SU-DHL-6 (cell line): ENCODE measurements at regions not wholly inside any gene's neighbourhood (a gene's known extent, or its start where the extent isn't known, plus 50 kb on each side); places are given as distances from the start of the nearest gene placed in this dataset.

Source experiments
- H2AFZ ChIP-seq: fragments of 200-600 bp; sonication (generic); 2 replicates; pipeline ENCODE4 v1.6.1; 2014; ENCODE audit warnings: low read depth, mild to moderate bottlenecking, moderate library complexity, mixed read lengths, antibody characterized with exemption, low read length; ENCODE audit not compliant: severe bottlenecking
- H3F3A ChIP-seq: fragments of 200-600 bp; shearing (Covaris generic); 2 replicates; pipeline ENCODE4 v1.6.0; 2016; ENCODE audit warnings: antibody characterized with exemption, mild to moderate bottlenecking; ENCODE audit not compliant: insufficient read depth
- H3K27ac ChIP-seq: fragments of 200-600 bp; sonication (generic); 2 replicates; pipeline ENCODE4 v1.5.1; 2016; ENCODE audit warnings: low read depth, mild to moderate bottlenecking, low read length, moderate library complexity, mixed read lengths
- H3K27me3 ChIP-seq: fragments of 200-600 bp; sonication (generic), shearing (Covaris generic); 2 replicates; pipeline ENCODE4 v1.6.0; 2014; ENCODE audit warnings: mild to moderate bottlenecking, low read length
- H3K36me3 ChIP-seq: fragments of 200-600 bp; sonication (generic); 2 replicates; pipeline ENCODE4 v1.6.1; 2014; ENCODE audit warnings: mild to moderate bottlenecking, low read length, mixed read lengths
- H3K4me2 ChIP-seq: fragments of 300-600, 200-600 bp; shearing (Covaris generic), sonication (generic); 2 replicates; pipeline ENCODE4 v1.6.0; 2014; ENCODE audit warnings: low read length, low read depth, mild to moderate bottlenecking; ENCODE audit not compliant: poor library complexity, severe bottlenecking
- H3K4me3 ChIP-seq: fragments of 200-600 bp; sonication (generic); 2 replicates; pipeline ENCODE4 v1.5.1; 2014; ENCODE audit warnings: antibody characterized with exemption, low read length, mild to moderate bottlenecking, mixed read lengths; ENCODE audit not compliant: insufficient read depth, poor library complexity, severe bottlenecking
- H3K79me2 ChIP-seq: fragments of 200-600 bp; sonication (generic); 2 replicates; pipeline ENCODE4 v1.6.1; 2014; ENCODE audit warnings: mild to moderate bottlenecking, low read length, moderate library complexity; ENCODE audit not compliant: insufficient read depth
- H3K9ac ChIP-seq: fragments of 200-600 bp; sonication (generic); 2 replicates; pipeline ENCODE4 v1.7.0; 2014; ENCODE audit warnings: mild to moderate bottlenecking, low read length
- H3K9me2 ChIP-seq: fragments of 200-600 bp; sonication (generic); replicated peaks from 2 replicates; pipeline ENCODE4 v1.6.1; 2014; ENCODE audit warnings: low read length; ENCODE audit not compliant: insufficient read depth
- H3K9me3 ChIP-seq: fragments of 200-600 bp; sonication (generic); 2 replicates; pipeline ENCODE4 v1.6.1; 2014; ENCODE audit warnings: low read length, mixed read lengths; ENCODE audit not compliant: insufficient read depth
- H4K20me1 ChIP-seq: fragments of 200-600 bp; sonication (generic); 2 replicates; pipeline ENCODE4 v1.6.1; 2014; ENCODE audit warnings: low read depth, mild to moderate bottlenecking, antibody characterized with exemption, low read length, moderate library complexity, mixed read lengths
- CTCF ChIP-seq: fragments of 200-600 bp; sonication (generic); IDR thresholded peaks from one replicate; pipeline ENCODE4 v1.5.1; 2017; ENCODE audit warnings: antibody characterized with exemption, mild to moderate bottlenecking, low read length, moderate library complexity; ENCODE audit not compliant: insufficient read depth, poor library complexity, severe bottlenecking
- EZH2phosphoT487 ChIP-seq: fragments of 200-600 bp; sonication (generic), shearing (Covaris generic); conservative IDR thresholded peaks from 2 replicates; pipeline ENCODE4 v1.6.1; 2018; ENCODE audit warnings: mild to moderate bottlenecking, antibody characterized with exemption, low read length, moderate library complexity, mixed read lengths

GRCh38 chr20:11766961-11767360, 150.7 kb upstream of the BTBD3 start:
- Histone ChIP-seq H3K36me3 (no peaks in the 10 kb centered on the region), H2AFZ (no peak overlapping the region), H3K4me2 (no peak overlapping the region), H3K9me3 (no peaks in the 10 kb centered on the region), H3K9me2 (no peaks in the 10 kb centered on the region), H4K20me1 (no peaks in the 10 kb centered on the region), H3F3A (no peaks in the 10 kb centered on the region), H3K4me3 (no peak overlapping the region), H3K27me3 (no peaks in the 10 kb centered on the region), H3K27ac (no peak overlapping the region), H3K79me2 (no peaks in the 10 kb centered on the region), H3K9ac (no peak overlapping the region)
- TF ChIP-seq EZH2phosphoT487 (no peak), CTCF (no peak)

DNA sequence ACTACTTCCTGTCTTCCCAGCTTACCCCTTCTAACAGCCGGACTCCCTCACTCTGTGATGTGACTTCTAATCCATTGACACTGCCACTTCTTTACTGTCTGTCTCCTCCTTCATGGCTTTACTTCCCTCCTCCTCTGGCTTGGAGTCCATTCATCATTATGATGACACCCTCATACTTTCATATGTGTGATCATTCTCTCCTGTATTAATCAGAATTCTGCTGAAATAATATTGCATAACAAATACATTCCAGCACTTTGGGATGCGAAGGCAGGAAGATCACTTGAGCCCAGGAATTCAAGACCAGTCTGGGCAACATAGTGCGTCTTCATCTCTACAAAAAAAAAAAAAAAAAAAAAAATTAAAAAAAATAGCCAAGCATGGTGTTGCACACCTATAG, 147.9 kb upstream of the BTBD3 start:
- Histone ChIP-seq H3K9me2 (no peaks in the 10 kb centered on the region), H3K4me2 (no peak overlapping the region), H3K36me3 (no peaks in the 10 kb centered on the region), H2AFZ (no peak overlapping the region), H3K4me3 (no peak overlapping the region), H3K27me3 (no peaks in the 10 kb centered on the region), H3K9me3 (no peaks in the 10 kb centered on the region), H3K79me2 (no peaks in the 10 kb centered on the region), H3K27ac (no peak overlapping the region), H3F3A (no peaks in the 10 kb centered on the region), H3K9ac (no peak overlapping the region), H4K20me1 (no peaks in the 10 kb centered on the region)
- TF ChIP-seq CTCF (no peak), EZH2phosphoT487 (no peak)

DNA sequence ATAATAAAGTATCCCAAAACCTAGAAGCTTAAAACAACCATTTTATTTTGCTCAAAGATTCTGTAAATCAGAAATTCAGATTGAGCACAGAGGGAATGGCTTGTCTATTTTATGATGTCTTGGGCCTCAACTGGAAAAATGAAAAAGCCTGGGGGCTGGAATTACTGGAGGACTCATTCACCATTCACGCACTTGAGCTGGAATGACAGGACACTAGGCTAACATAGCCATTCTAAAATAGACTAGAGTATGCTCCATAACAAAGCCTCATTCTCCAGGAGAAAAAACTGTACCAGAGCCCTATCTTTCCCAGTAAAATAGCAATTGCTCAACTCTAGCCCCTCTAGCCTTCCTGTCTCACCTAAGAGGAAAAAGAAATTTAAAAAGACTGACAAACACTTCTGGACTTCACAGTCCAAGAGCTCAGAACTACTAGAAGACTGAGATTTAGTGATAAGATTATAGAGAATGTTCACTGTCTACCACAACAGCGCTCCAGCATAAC, 145.4 kb upstream of the BTBD3 start:
- Histone ChIP-seq H3F3A (no peaks in the 10 kb centered on the region), H4K20me1 (no peaks in the 10 kb centered on the region), H3K4me2 (no peak overlapping the region), H3K27ac (no peak overlapping the region), H3K9me3 (no peaks in the 10 kb centered on the region), H3K4me3 (no peak overlapping the region), H3K36me3 (no peaks in the 10 kb centered on the region), H3K27me3 (no peaks in the 10 kb centered on the region), H3K79me2 (no peaks in the 10 kb centered on the region), H2AFZ (no peak overlapping the region), H3K9ac (no peak overlapping the region), H3K9me2 (no peaks in the 10 kb centered on the region)
- no peak for TF ChIP-seq CTCF
- TF ChIP-seq EZH2phosphoT487, result no peak

- no peaks in the 10 kb centered on the region for H4K20me1 ChIP-seq
- H3F3A ChIP-seq, result no peaks in the 10 kb centered on the region
- H3K4me2 ChIP-seq, result no peak overlapping the region
- H3K9me2 ChIP-seq, result no peaks in the 10 kb centered on the region
- H3K36me3 ChIP-seq, result no peaks in the 10 kb centered on the region
- H3K9me3 ChIP-seq, result no peaks in the 10 kb centered on the region
- H3K9ac ChIP-seq, result no peak overlapping the region
- no peak overlapping the region for H3K4me3 ChIP-seq
- H2AFZ ChIP-seq, result no peak overlapping the region
- H3K27me3 ChIP-seq, result no peaks in the 10 kb centered on the region
- H3K79me2 ChIP-seq, result no peaks in the 10 kb centered on the region
- H3K27ac ChIP-seq, result no peak overlapping the region
- TF ChIP-seq EZH2phosphoT487 (no peak), CTCF (no peak)
Measured at GRCh38 chr20:11776687-11777086, 141.0 kb upstream of the BTBD3 start.
